Nephron (organoid): ENCODE measurements at regions not wholly inside any gene's neighbourhood (a gene's known extent, or its start where the extent isn't known, plus 50 kb on each side); places are given as distances from the start of the nearest gene placed in this dataset.
A peak's percentile ranks its signal among the peaks of the same experiment; 100 is the strongest.

ENCODE experiments used
- H3K27ac Mint-ChIP-seq, 3 experiments: 2 replicates each; pipeline ENCODE4 v1.8.0; 2020; ENCODE audit warnings: mixed read lengths in 3 of 3, mild to moderate bottlenecking in 2 of 3, moderate library complexity in 1 of 3
- H3K27me3 Mint-ChIP-seq: 2 replicates; pipeline ENCODE4 v1.8.0; 2021; ENCODE audit warnings: low read depth, mild to moderate bottlenecking, moderate library complexity, mixed read lengths
- H3K36me3 Mint-ChIP-seq: 2 replicates; pipeline ENCODE4 v1.8.0; 2020; ENCODE audit warnings: low read depth, mixed read lengths
- H3K4me1 Mint-ChIP-seq: 2 replicates; pipeline ENCODE4 v1.8.0; 2020; ENCODE audit warnings: mixed read lengths
- H3K4me3 Mint-ChIP-seq, 3 experiments: 2 replicates each; pipeline ENCODE4 v1.8.0; 2020; ENCODE audit warnings: mild to moderate bottlenecking in 3 of 3, mixed read lengths in 3 of 3, moderate library complexity in 2 of 3
- H3K9me3 Mint-ChIP-seq: 2 replicates; pipeline ENCODE4 v1.8.0; 2020; ENCODE audit warnings: mixed read lengths
- TF ChIP-seq, protein P1 (sequence below), 3 experiments: fragments of 200-600 bp; sonication (generic); IDR thresholded peaks; one replicate each; pipeline ENCODE4 v1.5.0; 2021; ENCODE audit warnings: antibody characterized with exemption in 3 of 3; ENCODE audit not compliant: unreplicated experiment in 3 of 3

DNA sequence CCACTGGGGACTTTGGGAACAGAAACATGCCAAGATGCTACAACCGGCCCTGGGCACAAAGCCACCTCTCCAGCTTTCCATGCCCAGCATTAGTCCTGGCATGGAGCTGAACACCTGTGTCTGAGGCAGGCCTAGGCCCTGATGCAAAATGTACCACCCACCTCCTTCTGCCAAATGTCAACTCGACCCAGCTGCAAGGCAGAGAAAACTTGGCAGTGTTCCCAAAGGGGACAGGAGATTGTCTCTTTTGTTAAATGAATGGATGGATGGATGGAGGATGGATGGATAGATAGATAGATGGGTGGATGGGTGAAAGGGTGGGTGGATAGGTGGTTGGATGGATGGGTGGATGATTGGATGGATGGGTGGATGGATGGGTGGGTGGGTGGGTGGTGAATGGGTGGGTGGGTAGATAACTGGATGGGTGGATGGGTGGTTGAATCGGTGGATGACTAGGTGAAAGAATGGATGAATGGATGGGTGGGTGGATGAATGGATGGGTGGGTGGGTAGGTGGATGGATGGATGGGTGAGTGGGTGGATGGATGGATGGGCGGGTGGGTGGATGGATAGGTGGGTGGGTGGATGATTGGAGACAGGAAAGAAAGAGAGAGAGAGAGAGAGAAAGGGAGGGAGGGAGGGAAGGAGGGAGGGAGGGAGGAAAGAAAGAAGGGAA is 73.4 kb upstream of the TNRC6C start:
- peaks cover 55% of the 10 kb centered on the region for H3K27me3 Mint-ChIP-seq
- H3K9me3 Mint-ChIP-seq, result no peaks in the 10 kb centered on the region
- H3K4me1 Mint-ChIP-seq, result peaks cover 59% of the 10 kb centered on the region
- H3K4me3 Mint-ChIP-seq, result no peak overlapping the region
- peak overlapping the region in 1 of 3 experiments; percentile 29 for H3K27ac Mint-ChIP-seq
- H3K36me3 Mint-ChIP-seq, result no peaks in the 10 kb centered on the region
- TF ChIP-seq, protein P1, sequence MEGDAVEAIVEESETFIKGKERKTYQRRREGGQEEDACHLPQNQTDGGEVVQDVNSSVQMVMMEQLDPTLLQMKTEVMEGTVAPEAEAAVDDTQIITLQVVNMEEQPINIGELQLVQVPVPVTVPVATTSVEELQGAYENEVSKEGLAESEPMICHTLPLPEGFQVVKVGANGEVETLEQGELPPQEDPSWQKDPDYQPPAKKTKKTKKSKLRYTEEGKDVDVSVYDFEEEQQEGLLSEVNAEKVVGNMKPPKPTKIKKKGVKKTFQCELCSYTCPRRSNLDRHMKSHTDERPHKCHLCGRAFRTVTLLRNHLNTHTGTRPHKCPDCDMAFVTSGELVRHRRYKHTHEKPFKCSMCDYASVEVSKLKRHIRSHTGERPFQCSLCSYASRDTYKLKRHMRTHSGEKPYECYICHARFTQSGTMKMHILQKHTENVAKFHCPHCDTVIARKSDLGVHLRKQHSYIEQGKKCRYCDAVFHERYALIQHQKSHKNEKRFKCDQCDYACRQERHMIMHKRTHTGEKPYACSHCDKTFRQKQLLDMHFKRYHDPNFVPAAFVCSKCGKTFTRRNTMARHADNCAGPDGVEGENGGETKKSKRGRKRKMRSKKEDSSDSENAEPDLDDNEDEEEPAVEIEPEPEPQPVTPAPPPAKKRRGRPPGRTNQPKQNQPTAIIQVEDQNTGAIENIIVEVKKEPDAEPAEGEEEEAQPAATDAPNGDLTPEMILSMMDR (IDR thresholded peaks at IDR 0.05; ENCODE audit: unreplicated experiment in 3 of 3), result no peak

DNA sequence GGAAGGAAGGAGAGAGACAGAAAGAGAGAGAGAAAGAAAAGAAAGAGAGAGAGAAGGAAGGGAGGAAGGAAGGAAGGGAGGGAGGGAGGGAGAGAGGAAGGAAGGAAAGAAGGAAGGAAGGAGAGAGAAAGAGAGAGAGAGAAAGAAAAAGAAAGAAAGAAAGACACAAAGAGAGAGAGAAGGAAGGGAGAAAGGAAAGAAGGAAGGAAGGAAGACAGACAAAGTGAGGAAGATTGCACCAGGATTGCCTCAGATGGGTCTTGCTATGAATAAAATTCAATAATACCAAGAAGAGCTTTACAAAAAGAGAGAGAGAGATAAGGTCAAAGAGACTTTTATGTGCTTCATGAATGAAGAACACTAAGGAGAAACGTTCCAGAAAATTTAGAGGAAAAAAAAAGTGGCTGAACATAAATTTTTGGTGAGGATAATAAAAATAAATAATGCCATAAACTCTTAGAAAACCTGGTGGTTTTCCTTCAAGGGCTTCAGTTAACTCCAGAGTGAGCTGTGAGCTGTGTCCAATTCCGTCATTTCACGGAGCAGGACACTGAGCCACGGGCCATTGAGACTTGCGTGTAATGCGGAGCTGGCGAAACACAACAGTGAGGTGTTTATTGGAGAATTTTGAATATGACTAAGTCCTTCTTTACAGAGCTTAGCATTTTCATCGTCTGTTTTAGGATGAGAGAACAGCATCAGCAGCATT is 72.7 kb upstream of the TNRC6C start:
- peak overlapping the region in 2 of 3 experiments; percentile 28 to 86 for H3K4me3 Mint-ChIP-seq
- TF ChIP-seq, protein P1 (IDR thresholded peaks at IDR 0.05; ENCODE audit: unreplicated experiment in 3 of 3), result no peak
- peaks cover 59% of the 10 kb centered on the region for H3K4me1 Mint-ChIP-seq
- H3K9me3 Mint-ChIP-seq, result no peaks in the 10 kb centered on the region
- H3K27me3 Mint-ChIP-seq, result peaks cover 55% of the 10 kb centered on the region
- H3K27ac Mint-ChIP-seq, result peak overlapping the region in 1 of 3 experiments; percentile 17
- no peaks in the 10 kb centered on the region for H3K36me3 Mint-ChIP-seq

GRCh38 chr17:77886387-77886728 is 72.1 kb upstream of the TNRC6C start:
- Mint-ChIP-seq H3K27me3 (peaks cover 58% of the 10 kb centered on the region), H3K36me3 (no peaks in the 10 kb centered on the region), H3K27ac (no peak overlapping the region), H3K4me1 (peaks cover 57% of the 10 kb centered on the region), H3K9me3 (no peaks in the 10 kb centered on the region), H3K4me3 (peak overlapping the region; percentile 41 to 86 (median 85))
- TF ChIP-seq, protein P1 (IDR thresholded peaks at IDR 0.05; ENCODE audit: unreplicated experiment in 3 of 3), result no peak

GRCh38 chr17:77887110-77887463 is 71.4 kb upstream of the TNRC6C start:
- no peaks in the 10 kb centered on the region for H3K9me3 Mint-ChIP-seq
- peaks cover 64% of the 10 kb centered on the region for H3K27me3 Mint-ChIP-seq
- TF ChIP-seq, protein P1 (IDR thresholded peaks at IDR 0.05; ENCODE audit: unreplicated experiment in 3 of 3), result no peak
- H3K36me3 Mint-ChIP-seq, result no peaks in the 10 kb centered on the region
- H3K4me3 Mint-ChIP-seq, result peak overlapping the region; percentile 81 to 86 (median 85)
- peaks cover 50% of the 10 kb centered on the region for H3K4me1 Mint-ChIP-seq
- peak overlapping the region; percentile 54 to 77 (median 61) for H3K27ac Mint-ChIP-seq

DNA sequence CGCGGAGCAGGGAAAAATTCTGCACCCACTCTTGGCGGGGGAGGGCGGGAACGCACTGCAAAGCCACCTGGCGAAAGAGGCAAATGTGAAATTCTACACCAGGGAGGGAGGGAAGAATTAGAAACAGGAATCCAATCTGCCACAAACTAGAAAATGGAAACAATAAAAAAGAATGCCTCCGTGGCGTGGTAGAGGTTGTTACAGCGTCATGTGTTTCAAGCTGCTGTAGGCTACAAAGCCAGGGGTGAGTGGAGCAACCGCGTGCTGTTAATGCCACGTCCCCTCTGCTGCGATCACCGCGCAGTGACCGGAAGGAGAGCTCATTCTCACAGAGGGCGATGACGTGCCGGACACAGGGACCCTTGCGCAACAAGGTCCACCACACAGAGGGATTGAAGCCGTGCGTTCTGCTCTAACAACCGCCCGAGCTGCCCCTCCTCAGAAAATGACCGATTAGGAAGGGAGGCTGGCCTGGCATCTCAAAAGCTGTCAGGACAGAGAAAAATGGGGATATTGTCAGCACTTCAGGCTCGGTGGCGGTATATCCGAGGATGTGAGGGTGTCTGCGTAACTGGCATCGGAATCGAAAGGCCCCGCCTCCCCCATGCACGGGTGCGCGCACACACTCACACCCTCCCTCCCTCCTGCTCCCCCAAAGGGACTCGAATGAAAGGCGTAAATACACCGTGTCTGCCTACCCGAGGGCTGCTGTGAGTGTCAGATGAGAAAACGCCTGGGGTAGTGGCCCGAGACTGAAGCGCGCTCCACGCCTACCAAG is 70.8 kb upstream of the TNRC6C start:
- H3K4me3 Mint-ChIP-seq, result peak overlapping the region; percentile 81 to 86 (median 85)
- peaks cover 44% of the 10 kb centered on the region for H3K4me1 Mint-ChIP-seq
- peaks cover 61% of the 10 kb centered on the region for H3K27me3 Mint-ChIP-seq
- H3K9me3 Mint-ChIP-seq, result no peaks in the 10 kb centered on the region
- no peaks in the 10 kb centered on the region for H3K36me3 Mint-ChIP-seq
- TF ChIP-seq, protein P1 (IDR thresholded peaks at IDR 0.05; ENCODE audit: unreplicated experiment in 3 of 3), result no peak
- H3K27ac Mint-ChIP-seq, result peak overlapping the region; percentile 54 to 77 (median 61)
